Stomach (tissue), 4 donors: ENCODE measurements at regions not wholly inside any gene's neighbourhood (a gene's known extent, or its start where the extent isn't known, plus 50 kb on each side); places are given as distances from the start of the nearest gene placed in this dataset.

Source experiments
- EP300 ChIP-seq: sonication (generic); formaldehyde crosslinking; IDR thresholded peaks from one replicate; pipeline ENCODE4 v1.6.1; 2017; ENCODE audit warnings: antibody characterized with exemption
- POLR2A ChIP-seq, 4 donors: fragments of 450-650 bp; IDR thresholded peaks; one replicate each; pipeline ENCODE4 v1.6.1; 2016; ENCODE audit warnings: antibody characterized with exemption in 4 of 4, control low read depth in 2 of 4, mild to moderate bottlenecking in 1 of 4, moderate library complexity in 1 of 4
- POLR2AphosphoS5 ChIP-seq, 3 donors: sonication (generic); formaldehyde crosslinking; IDR thresholded peaks; one replicate each; pipeline ENCODE4 v1.6.1; 2016; ENCODE audit warnings: antibody characterized with exemption in 3 of 3
- TF ChIP-seq, protein P1 (sequence below), 7 experiments: fragments of 450-650 bp in 4 of 7; fragments of 200-600 bp in 3 of 7; sonication (generic) in 3 of 7; IDR thresholded peaks; one replicate each; pipeline ENCODE4 v1.5.1; 2016 to 2019; ENCODE audit warnings: antibody characterized with exemption in 7 of 7, control low read depth in 2 of 7, mild to moderate bottlenecking in 1 of 7

DNA sequence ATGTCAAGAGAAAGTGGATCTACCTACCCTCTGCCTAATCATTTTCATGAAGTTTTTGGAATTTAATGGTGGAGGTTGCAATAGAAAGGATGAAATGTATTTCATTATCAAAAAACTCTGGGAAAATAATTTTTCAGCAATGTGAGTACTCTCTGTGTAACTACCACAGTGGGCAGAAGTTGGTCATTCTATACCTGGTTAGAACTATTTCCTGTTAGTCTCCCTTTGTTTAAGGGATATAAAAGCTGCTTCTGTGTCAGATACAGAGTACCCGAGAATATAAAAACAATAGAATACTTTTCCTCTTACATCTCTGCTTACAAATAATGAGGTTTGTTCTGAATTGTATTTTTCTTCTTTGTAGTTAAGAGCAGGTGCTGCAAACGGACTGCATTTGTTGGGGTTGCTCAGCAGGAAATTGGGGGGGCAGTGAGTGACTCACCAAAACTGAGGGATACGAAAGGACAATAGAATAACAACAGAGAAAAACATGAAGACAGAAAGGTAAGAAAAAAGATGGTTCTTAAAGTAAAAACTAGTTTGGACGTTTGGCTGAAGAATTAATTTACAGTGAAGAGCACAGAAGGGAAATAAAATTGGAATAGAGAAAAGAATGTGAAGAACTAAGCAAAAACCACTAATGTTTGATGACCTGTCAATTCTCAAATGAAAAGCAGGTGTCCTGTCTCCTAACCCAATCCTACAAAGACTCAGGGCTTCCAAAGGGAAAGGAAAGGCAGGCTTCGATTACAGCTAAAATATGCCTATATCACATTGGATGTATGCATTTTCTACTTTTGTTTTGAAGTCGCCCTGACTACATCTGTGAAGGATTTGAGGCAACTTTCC, 703.1 kb downstream of the RFPL4B start:
- TF ChIP-seq, protein P1, sequence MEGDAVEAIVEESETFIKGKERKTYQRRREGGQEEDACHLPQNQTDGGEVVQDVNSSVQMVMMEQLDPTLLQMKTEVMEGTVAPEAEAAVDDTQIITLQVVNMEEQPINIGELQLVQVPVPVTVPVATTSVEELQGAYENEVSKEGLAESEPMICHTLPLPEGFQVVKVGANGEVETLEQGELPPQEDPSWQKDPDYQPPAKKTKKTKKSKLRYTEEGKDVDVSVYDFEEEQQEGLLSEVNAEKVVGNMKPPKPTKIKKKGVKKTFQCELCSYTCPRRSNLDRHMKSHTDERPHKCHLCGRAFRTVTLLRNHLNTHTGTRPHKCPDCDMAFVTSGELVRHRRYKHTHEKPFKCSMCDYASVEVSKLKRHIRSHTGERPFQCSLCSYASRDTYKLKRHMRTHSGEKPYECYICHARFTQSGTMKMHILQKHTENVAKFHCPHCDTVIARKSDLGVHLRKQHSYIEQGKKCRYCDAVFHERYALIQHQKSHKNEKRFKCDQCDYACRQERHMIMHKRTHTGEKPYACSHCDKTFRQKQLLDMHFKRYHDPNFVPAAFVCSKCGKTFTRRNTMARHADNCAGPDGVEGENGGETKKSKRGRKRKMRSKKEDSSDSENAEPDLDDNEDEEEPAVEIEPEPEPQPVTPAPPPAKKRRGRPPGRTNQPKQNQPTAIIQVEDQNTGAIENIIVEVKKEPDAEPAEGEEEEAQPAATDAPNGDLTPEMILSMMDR (IDR thresholded peaks at IDR 0.05): no peak
- TF ChIP-seq POLR2AphosphoS5 (IDR thresholded peaks at IDR 0.05): no peak
- no peak for TF ChIP-seq POLR2A (IDR thresholded peaks at IDR 0.05)
- TF ChIP-seq EP300: no peak
